Skeletal muscle tissue (tissue), 3 donors: ENCODE measurements at regions not wholly inside any gene's neighbourhood (a gene's known extent, or its start where the extent isn't known, plus 50 kb on each side); places are given as distances from the start of the nearest gene placed in this dataset.

ENCODE experiments used
- H3K27ac ChIP-seq: one replicate; pipeline ENCODE4 v1.7.0; 2013; ENCODE audit warnings: mild to moderate bottlenecking, low read depth, low read length, inconsistent platforms
- H3K27me3 ChIP-seq, 3 donors: one replicate each; pipeline ENCODE4 v1.7.0; 2013; ENCODE audit warnings: low read length in 3 of 3; ENCODE audit not compliant: control insufficient read depth in 3 of 3, insufficient read depth in 3 of 3
- H3K36me3 ChIP-seq, 3 donors: one replicate each; pipeline ENCODE4 v1.7.0; 2013; ENCODE audit warnings: low read length in 3 of 3; ENCODE audit not compliant: control insufficient read depth in 3 of 3, insufficient read depth in 3 of 3
- H3K4me1 ChIP-seq, 3 donors: one replicate each; pipeline ENCODE4 v1.7.0; 2013; ENCODE audit warnings: low read length in 3 of 3, mild to moderate bottlenecking in 3 of 3; ENCODE audit not compliant: control insufficient read depth in 3 of 3, insufficient read depth in 3 of 3
- H3K4me3 ChIP-seq, 3 donors: one replicate each; pipeline ENCODE4 v1.7.0; 2013; ENCODE audit warnings: low read length in 3 of 3
- H3K9ac ChIP-seq, 3 donors: one replicate each; pipeline ENCODE4 v1.7.0; 2013; ENCODE audit warnings: low read length in 3 of 3, mild to moderate bottlenecking in 3 of 3, moderate library complexity in 2 of 3, low read depth in 1 of 3
- H3K9me3 ChIP-seq, 3 donors: one replicate each; pipeline ENCODE4 v1.7.0; 2013; ENCODE audit warnings: low read length in 3 of 3; ENCODE audit not compliant: control insufficient read depth in 3 of 3
- donor health status: Osteomylitis.

- Histone ChIP-seq H3K4me1 (no peaks in the 10 kb centered on the region), H3K9ac (no peak overlapping the region), H3K4me3 (no peak overlapping the region), H3K27me3 (no peaks in the 10 kb centered on the region), H3K9me3 (no peaks in the 10 kb centered on the region), H3K27ac (no peak overlapping the region), H3K36me3 (no peaks in the 10 kb centered on the region)
Observed at GRCh38 chr18:64295839-64296238, 147.0 kb upstream of the LINC00305 start.

- H3K9me3 ChIP-seq = no peaks in the 10 kb centered on the region
- H3K9ac ChIP-seq = no peak overlapping the region
- no peaks in the 10 kb centered on the region for H3K4me1 ChIP-seq
- H3K27ac ChIP-seq = no peak overlapping the region
- no peak overlapping the region for H3K4me3 ChIP-seq
- H3K36me3 ChIP-seq = no peaks in the 10 kb centered on the region
- no peaks in the 10 kb centered on the region for H3K27me3 ChIP-seq
Observed at GRCh38 chr18:64294967-64295366, 146.1 kb upstream of the LINC00305 start.

GRCh38 chr18:64288432-64288831 is 139.5 kb upstream of the LINC00305 start:
- H3K4me3 ChIP-seq = no peak overlapping the region
- H3K36me3 ChIP-seq = no peaks in the 10 kb centered on the region
- H3K9me3 ChIP-seq = no peaks in the 10 kb centered on the region
- H3K27me3 ChIP-seq = no peaks in the 10 kb centered on the region
- H3K4me1 ChIP-seq = no peaks in the 10 kb centered on the region
- no peak overlapping the region for H3K27ac ChIP-seq
- no peak overlapping the region for H3K9ac ChIP-seq

- Histone ChIP-seq H3K4me3 (no peak overlapping the region), H3K9me3 (no peaks in the 10 kb centered on the region), H3K4me1 (no peaks in the 10 kb centered on the region), H3K9ac (no peak overlapping the region), H3K27ac (no peak overlapping the region), H3K27me3 (no peaks in the 10 kb centered on the region), H3K36me3 (no peaks in the 10 kb centered on the region)
Observed at GRCh38 chr18:64287926-64288325, 139.0 kb upstream of the LINC00305 start.

- Histone ChIP-seq H3K4me1 (no peaks in the 10 kb centered on the region), H3K4me3 (no peak overlapping the region), H3K9me3 (peaks cover 0 to 1% (median 0%) of the 10 kb centered on the region in 3 donors), H3K27ac (no peak overlapping the region), H3K36me3 (no peaks in the 10 kb centered on the region), H3K9ac (no peak overlapping the region), H3K27me3 (no peaks in the 10 kb centered on the region)
Observed at GRCh38 chr18:64283059-64283458, 134.2 kb upstream of the LINC00305 start.

- Histone ChIP-seq H3K27me3 (no peaks in the 10 kb centered on the region), H3K36me3 (no peaks in the 10 kb centered on the region), H3K4me1 (no peaks in the 10 kb centered on the region), H3K4me3 (no peak overlapping the region), H3K27ac (no peak overlapping the region), H3K9me3 (peaks cover 0 to 3% (median 0%) of the 10 kb centered on the region in 3 donors), H3K9ac (no peak overlapping the region)
Observed at GRCh38 chr18:64278026-64278425, 129.1 kb upstream of the LINC00305 start.

- H3K9me3 ChIP-seq = peaks cover 0 to 3% (median 0%) of the 10 kb centered on the region in 3 donors
- no peak overlapping the region for H3K27ac ChIP-seq
Observed at GRCh38 chr18:64276311-64277090, 127.6 kb upstream of the LINC00305 start.

GRCh38 chr18:64275593-64276300 is 126.9 kb upstream of the LINC00305 start:
- no peaks in the 10 kb centered on the region for H3K4me1 ChIP-seq
- no peaks in the 10 kb centered on the region for H3K27me3 ChIP-seq
- peaks cover 0 to 3% (median 0%) of the 10 kb centered on the region in 3 donors for H3K9me3 ChIP-seq
- H3K9ac ChIP-seq = no peak overlapping the region
- H3K27ac ChIP-seq = no peak overlapping the region
- H3K36me3 ChIP-seq = no peaks in the 10 kb centered on the region
- no peak overlapping the region for H3K4me3 ChIP-seq

More at GRCh38 chr18:64276311-64277090, 127.6 kb upstream of the LINC00305 start:
- Histone ChIP-seq H3K4me3 (no peak overlapping the region), H3K36me3 (no peaks in the 10 kb centered on the region), H3K4me1 (no peaks in the 10 kb centered on the region), H3K27me3 (no peaks in the 10 kb centered on the region), H3K9ac (no peak overlapping the region)

GRCh38 chr18:64273724-64274123 is 124.8 kb upstream of the LINC00305 start:
- no peak overlapping the region for H3K9ac ChIP-seq

GRCh38 chr18:64271975-64272659 is 123.2 kb upstream of the LINC00305 start:
- Histone ChIP-seq H3K27ac (no peak overlapping the region), H3K36me3 (no peaks in the 10 kb centered on the region), H3K4me1 (no peaks in the 10 kb centered on the region), H3K4me3 (no peak overlapping the region), H3K27me3 (no peaks in the 10 kb centered on the region), H3K9ac (no peak overlapping the region), H3K9me3 (no peaks in the 10 kb centered on the region)

More at GRCh38 chr18:64273724-64274123, 124.8 kb upstream of the LINC00305 start:
- H3K4me1 ChIP-seq = no peaks in the 10 kb centered on the region
- peaks cover 0 to 3% (median 0%) of the 10 kb centered on the region in 3 donors for H3K9me3 ChIP-seq
- H3K27ac ChIP-seq = no peak overlapping the region
- no peaks in the 10 kb centered on the region for H3K36me3 ChIP-seq
- H3K4me3 ChIP-seq = no peak overlapping the region
- H3K27me3 ChIP-seq = no peaks in the 10 kb centered on the region
